ENCODE measurements at regions not wholly inside any gene's neighbourhood (a gene's known extent, or its start where the extent isn't known, plus 50 kb on each side); places are given as distances from the start of the nearest gene placed in this dataset.

DNA sequence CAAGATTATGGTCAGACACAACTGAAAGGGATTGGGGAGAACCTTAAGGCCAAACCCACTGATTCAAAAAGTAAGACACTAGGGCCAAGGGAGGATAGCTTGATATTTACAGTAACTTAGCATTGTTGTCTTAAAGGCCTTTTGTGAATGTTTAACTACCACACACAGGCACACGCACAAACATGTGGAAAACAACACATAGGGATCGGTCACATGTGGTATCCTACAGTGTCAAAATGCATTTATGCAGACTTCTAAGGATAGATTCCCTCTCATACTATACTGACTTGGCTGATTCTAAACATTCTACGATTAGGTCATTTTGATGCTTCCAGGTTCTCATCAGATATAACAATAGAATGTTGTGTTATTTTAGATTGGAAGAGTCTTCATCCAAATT, 638.9 kb upstream of the LRRTM1 start:
- ChIA-PET CTCF (ENCODE audit: low intra/inter-chr PET ratio) (no interaction called here), POLR2A (no interaction called here)
- no peak overlapping the region for H3K9ac ChIP-seq (ENCODE audit: insufficient read depth in 1 of 2, low read depth in 2 of 2, low read length in 2 of 2)
- H3K36me3 ChIP-seq (ENCODE audit: control insufficient read depth, insufficient read depth, low read length): no peaks in the 10 kb centered on the region
- 0% methylated on average over 3 of the region's 3 CpGs for WGBS (ENCODE audit: insufficient coverage, low coverage, missing lambda C conversion rate)
- no peaks in the 10 kb centered on the region for H4K20me1 ChIP-seq (replicated peaks; ENCODE audit: control insufficient read depth, insufficient read depth, low read length)
- no peak for FAIRE-seq
- H3K9me3 ChIP-seq (replicated peaks; ENCODE audit: control insufficient read depth, insufficient read depth, low read depth, low read length): no peaks in the 10 kb centered on the region
- in situ Hi-C loops (cut with MboI): no loop called here
- H2AFZ ChIP-seq (ENCODE audit: low read depth, low read length): no peak overlapping the region
- no peak overlapping the region for H3K4me2 ChIP-seq (ENCODE audit: insufficient read depth, low read length)
- no peaks in the 10 kb centered on the region for H3K79me2 ChIP-seq (ENCODE audit: control insufficient read depth, insufficient read depth, low read length)
- ATAC-seq: no peak
- intact Hi-C loops (cut with micrococcal nuclease): no loop called here
- no peak overlapping the region for H3K27ac ChIP-seq (ENCODE audit: extremely low read depth, low read depth, low read length)
- H3K4me1 ChIP-seq (replicated peaks in 1 of 2; ENCODE audit: control insufficient read depth in 2 of 2, insufficient read depth in 2 of 2, low read length in 2 of 2): no peaks in the 10 kb centered on the region
- H3K27me3 ChIP-seq (ENCODE audit: control insufficient read depth in 2 of 2, insufficient read depth in 2 of 2, low read length in 2 of 2): no peaks in the 10 kb centered on the region
- no peaks in the 10 kb centered on the region for H3K9me1 ChIP-seq (ENCODE audit: control insufficient read depth, insufficient read depth, low read length)
- BruUV-seq (replicated peaks): no TSS peak
- no peak for DNase-seq (ENCODE audit: extremely low read depth in 1 of 4, low spot score in 3 of 4)
- no peak overlapping the region for H3K4me3 ChIP-seq
- no peak for TF ChIP-seq NBN (IDR thresholded peaks at IDR 0.05; ENCODE audit: low read depth)
- no peak for TF ChIP-seq FOXJ2 (tag; IDR thresholded peaks at IDR 0.05)
- TF ChIP-seq KDM1A (IDR thresholded peaks at IDR 0.05): no peak
- TF ChIP-seq RB1 (IDR thresholded peaks at IDR 0.05; ENCODE audit: low read depth): no peak
- TF ChIP-seq, protein P1, sequence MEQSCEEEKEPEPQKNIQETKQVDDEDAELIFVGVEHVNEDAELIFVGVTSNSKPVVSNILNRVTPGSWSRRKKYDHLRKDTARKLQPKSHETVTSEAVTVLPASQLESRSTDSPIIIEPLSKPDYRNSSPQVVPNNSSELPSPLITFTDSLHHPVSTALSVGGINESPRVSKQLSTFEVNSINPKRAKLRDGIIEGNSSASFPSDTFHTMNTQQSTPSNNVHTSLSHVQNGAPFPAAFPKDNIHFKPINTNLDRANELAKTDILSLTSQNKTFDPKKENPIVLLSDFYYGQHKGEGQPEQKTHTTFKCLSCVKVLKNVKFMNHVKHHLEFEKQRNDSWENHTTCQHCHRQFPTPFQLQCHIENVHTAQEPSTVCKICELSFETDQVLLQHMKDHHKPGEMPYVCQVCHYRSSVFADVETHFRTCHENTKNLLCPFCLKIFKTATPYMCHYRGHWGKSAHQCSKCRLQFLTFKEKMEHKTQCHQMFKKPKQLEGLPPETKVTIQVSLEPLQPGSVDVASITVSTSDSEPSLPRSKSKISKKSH (CRISPR knock-in tag; IDR thresholded peaks at IDR 0.05): no peak
- TF ChIP-seq ZFPM2 (CRISPR knock-in tag; IDR thresholded peaks at IDR 0.05): no peak
- TF ChIP-seq TRIM24 (IDR thresholded peaks at IDR 0.05): no peak
- TF ChIP-seq, protein P2, sequence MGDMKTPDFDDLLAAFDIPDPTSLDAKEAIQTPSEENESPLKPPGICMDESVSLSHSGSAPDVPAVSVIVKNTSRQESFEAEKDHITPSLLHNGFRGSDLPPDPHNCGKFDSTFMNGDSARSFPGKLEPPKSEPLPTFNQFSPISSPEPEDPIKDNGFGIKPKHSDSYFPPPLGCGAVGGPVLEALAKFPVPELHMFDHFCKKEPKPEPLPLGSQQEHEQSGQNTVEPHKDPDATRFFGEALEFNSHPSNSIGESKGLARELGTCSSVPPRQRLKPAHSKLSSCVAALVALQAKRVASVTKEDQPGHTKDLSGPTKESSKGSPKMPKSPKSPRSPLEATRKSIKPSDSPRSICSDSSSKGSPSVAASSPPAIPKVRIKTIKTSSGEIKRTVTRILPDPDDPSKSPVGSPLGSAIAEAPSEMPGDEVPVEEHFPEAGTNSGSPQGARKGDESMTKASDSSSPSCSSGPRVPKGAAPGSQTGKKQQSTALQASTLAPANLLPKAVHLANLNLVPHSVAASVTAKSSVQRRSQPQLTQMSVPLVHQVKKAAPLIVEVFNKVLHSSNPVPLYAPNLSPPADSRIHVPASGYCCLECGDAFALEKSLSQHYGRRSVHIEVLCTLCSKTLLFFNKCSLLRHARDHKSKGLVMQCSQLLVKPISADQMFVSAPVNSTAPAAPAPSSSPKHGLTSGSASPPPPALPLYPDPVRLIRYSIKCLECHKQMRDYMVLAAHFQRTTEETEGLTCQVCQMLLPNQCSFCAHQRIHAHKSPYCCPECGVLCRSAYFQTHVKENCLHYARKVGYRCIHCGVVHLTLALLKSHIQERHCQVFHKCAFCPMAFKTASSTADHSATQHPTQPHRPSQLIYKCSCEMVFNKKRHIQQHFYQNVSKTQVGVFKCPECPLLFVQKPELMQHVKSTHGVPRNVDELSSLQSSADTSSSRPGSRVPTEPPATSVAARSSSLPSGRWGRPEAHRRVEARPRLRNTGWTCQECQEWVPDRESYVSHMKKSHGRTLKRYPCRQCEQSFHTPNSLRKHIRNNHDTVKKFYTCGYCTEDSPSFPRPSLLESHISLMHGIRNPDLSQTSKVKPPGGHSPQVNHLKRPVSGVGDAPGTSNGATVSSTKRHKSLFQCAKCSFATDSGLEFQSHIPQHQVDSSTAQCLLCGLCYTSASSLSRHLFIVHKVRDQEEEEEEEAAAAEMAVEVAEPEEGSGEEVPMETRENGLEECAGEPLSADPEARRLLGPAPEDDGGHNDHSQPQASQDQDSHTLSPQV (IDR thresholded peaks at IDR 0.05): no peak
- TF ChIP-seq, protein P3, sequence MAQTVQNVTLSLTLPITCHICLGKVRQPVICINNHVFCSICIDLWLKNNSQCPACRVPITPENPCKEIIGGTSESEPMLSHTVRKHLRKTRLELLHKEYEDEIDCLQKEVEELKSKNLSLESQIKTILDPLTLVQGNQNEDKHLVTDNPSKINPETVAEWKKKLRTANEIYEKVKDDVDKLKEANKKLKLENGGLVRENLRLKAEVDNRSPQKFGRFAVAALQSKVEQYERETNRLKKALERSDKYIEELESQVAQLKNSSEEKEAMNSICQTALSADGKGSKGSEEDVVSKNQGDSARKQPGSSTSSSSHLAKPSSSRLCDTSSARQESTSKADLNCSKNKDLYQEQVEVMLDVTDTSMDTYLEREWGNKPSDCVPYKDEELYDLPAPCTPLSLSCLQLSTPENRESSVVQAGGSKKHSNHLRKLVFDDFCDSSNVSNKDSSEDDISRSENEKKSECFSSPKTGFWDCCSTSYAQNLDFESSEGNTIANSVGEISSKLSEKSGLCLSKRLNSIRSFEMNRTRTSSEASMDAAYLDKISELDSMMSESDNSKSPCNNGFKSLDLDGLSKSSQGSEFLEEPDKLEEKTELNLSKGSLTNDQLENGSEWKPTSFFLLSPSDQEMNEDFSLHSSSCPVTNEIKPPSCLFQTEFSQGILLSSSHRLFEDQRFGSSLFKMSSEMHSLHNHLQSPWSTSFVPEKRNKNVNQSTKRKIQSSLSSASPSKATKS (CRISPR knock-in tag; IDR thresholded peaks at IDR 0.05): no peak
- TF ChIP-seq, protein P4, sequence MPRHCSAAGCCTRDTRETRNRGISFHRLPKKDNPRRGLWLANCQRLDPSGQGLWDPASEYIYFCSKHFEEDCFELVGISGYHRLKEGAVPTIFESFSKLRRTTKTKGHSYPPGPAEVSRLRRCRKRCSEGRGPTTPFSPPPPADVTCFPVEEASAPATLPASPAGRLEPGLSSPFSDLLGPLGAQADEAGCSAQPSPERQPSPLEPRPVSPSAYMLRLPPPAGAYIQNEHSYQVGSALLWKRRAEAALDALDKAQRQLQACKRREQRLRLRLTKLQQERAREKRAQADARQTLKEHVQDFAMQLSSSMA (CRISPR knock-in tag; IDR thresholded peaks at IDR 0.05): no peak
- no peak for TF ChIP-seq NUFIP1 (IDR thresholded peaks at IDR 0.05; ENCODE audit: partially characterized antibody)
- TF ChIP-seq, protein P5, sequence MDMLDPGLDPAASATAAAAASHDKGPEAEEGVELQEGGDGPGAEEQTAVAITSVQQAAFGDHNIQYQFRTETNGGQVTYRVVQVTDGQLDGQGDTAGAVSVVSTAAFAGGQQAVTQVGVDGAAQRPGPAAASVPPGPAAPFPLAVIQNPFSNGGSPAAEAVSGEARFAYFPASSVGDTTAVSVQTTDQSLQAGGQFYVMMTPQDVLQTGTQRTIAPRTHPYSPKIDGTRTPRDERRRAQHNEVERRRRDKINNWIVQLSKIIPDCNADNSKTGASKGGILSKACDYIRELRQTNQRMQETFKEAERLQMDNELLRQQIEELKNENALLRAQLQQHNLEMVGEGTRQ (CRISPR knock-in tag; IDR thresholded peaks at IDR 0.05): no peak
- TF ChIP-seq, protein P6, sequence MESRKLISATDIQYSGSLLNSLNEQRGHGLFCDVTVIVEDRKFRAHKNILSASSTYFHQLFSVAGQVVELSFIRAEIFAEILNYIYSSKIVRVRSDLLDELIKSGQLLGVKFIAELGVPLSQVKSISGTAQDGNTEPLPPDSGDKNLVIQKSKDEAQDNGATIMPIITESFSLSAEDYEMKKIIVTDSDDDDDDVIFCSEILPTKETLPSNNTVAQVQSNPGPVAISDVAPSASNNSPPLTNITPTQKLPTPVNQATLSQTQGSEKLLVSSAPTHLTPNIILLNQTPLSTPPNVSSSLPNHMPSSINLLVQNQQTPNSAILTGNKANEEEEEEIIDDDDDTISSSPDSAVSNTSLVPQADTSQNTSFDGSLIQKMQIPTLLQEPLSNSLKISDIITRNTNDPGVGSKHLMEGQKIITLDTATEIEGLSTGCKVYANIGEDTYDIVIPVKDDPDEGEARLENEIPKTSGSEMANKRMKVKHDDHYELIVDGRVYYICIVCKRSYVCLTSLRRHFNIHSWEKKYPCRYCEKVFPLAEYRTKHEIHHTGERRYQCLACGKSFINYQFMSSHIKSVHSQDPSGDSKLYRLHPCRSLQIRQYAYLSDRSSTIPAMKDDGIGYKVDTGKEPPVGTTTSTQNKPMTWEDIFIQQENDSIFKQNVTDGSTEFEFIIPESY (CRISPR knock-in tag; IDR thresholded peaks at IDR 0.05): no peak
